Astrocyte of the spinal cord (primary cell): ENCODE measurements at regions not wholly inside any gene's neighbourhood (a gene's known extent, or its start where the extent isn't known, plus 50 kb on each side); places are given as distances from the start of the nearest gene placed in this dataset.

Experiments used
- DNase-seq: peaks from one replicate; pipeline ENCODE4 v3.0.0; 2011; ENCODE audit warnings: low read depth, low spot score
- H3K4me3 ChIP-seq: 2 replicates; pipeline ENCODE4 v1.5.1; 2011; ENCODE audit warnings: low read depth, mild to moderate bottlenecking, low read length, moderate library complexity
- in situ Hi-C: cut with HindIII; loops from 2 replicates; pipeline ENCODE4 v1.10.0; 2017; ENCODE audit warnings: low sequenced_read_pairs
- TF ChIP-seq, protein P1 (sequence below): IDR thresholded peaks from 2 replicates; pipeline ENCODE4 v1.5.1; 2012; ENCODE audit warnings: low read depth, mild to moderate bottlenecking, low read length, inconsistent platforms

DNA sequence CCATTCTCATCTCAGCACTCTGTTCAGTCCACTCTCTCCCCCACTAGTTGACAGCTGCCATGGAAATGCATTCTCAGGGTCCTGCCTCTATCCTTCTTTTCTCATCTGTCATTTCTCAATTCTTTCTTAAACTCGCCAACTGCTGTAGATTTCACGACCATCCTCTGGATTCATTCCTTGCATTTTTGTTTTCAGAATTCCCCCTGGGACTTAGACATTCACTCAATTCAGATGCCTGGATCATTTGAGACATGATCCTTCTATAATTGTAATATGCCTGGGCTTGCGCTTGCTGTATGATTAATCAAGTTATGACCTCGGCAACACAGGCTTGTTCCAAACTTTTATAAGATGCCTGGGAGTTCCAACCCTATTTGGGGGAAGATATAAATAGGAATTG lies 104.5 kb downstream of the RAB11FIP2 start:
- in situ Hi-C loops: no loop called here
- H3K4me3 ChIP-seq: no peak overlapping the region
- DNase-seq: no peak
- TF ChIP-seq, protein P1, sequence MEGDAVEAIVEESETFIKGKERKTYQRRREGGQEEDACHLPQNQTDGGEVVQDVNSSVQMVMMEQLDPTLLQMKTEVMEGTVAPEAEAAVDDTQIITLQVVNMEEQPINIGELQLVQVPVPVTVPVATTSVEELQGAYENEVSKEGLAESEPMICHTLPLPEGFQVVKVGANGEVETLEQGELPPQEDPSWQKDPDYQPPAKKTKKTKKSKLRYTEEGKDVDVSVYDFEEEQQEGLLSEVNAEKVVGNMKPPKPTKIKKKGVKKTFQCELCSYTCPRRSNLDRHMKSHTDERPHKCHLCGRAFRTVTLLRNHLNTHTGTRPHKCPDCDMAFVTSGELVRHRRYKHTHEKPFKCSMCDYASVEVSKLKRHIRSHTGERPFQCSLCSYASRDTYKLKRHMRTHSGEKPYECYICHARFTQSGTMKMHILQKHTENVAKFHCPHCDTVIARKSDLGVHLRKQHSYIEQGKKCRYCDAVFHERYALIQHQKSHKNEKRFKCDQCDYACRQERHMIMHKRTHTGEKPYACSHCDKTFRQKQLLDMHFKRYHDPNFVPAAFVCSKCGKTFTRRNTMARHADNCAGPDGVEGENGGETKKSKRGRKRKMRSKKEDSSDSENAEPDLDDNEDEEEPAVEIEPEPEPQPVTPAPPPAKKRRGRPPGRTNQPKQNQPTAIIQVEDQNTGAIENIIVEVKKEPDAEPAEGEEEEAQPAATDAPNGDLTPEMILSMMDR: no peak

DNA sequence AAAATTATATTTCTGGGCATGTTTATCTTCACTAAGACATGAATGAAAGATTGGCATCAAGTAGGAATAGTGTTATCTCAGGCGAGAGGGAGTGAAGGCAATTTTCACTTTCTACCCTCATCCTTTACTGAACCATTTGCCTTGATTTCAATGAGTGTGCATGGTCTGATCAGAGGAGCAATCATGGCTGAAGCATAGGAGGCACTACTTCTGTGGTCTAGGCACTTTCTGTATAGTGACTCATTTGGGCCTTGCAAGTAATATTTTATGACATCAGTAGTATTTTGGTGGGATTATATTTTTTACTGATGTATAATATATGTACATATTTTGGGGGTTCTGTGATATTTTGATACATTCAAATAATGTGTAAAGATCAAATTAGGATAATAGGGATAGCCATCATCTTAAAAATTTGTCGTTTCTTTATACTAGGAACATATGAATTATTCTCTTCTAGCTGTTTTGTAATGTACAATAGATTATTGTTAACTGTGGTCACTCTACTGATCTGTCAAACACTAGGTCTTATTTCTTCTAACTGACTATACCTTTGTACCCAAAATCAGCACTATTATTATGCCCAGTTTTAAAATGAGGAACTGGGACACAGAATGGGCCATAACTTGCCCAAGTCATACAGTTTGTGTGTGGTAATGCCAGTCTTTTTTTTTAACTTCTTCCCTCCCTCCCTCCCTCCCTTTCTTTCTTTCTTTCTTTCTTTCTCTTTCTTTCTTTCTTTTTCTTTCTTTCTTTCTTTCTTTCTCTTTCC lies 101.9 kb downstream of the RAB11FIP2 start:
- H3K4me3 ChIP-seq: no peak overlapping the region
- TF ChIP-seq, protein P1: no peak
- in situ Hi-C loops: no loop called here
- no peak for DNase-seq

DNA sequence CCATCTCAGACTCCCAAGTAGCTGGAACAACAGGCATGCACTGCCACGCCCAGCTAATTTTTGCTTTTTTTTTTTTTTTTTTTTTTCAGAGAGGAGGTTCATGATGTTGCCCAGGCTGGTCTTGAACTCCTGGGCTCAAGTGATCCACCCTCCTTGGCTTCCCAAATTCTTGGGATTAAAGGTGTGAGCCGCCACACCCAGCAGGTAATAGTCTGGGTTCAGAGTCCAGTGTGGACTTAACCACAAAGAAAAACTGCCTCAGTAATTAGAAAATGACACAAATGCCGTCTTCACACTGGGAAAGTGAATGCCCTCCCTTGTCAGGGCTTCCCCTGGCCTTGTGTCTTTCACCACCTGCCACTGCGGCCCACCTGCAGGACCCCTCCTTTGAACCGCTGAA lies 101.1 kb downstream of the RAB11FIP2 start:
- TF ChIP-seq, protein P1: no peak
- H3K4me3 ChIP-seq: no peak overlapping the region
- DNase-seq: no peak
- in situ Hi-C loops: no loop called here

DNA sequence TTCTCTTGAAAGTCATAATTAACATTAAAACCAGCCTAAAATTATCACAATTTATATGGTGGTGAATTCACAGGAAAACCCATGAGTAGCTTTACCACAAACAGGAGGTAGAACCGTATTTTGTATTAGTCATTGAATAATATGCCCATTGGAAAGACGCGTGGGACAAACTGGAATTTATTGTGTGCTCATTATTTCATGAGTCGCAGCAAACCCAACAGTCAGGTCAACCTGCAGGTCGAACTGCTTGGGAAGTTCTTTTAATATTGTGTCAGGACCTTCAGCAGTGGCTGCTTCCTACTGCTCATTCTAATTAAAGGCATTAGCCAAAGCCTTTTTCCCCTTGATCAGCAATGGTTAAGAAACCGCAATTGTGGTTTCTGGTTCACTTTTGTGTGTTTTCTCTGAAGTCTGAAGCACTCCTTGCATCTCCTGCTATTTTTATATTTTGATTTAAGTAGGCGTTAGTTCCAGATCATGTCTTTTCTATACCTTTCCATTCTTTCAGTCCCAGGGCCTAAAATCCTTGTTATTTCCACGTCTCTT lies 100.1 kb downstream of the RAB11FIP2 start:
- peak; percentile 57 for DNase-seq
- TF ChIP-seq, protein P1: no peak
- H3K4me3 ChIP-seq: no peak overlapping the region
- in situ Hi-C loops: no loop called here

DNA sequence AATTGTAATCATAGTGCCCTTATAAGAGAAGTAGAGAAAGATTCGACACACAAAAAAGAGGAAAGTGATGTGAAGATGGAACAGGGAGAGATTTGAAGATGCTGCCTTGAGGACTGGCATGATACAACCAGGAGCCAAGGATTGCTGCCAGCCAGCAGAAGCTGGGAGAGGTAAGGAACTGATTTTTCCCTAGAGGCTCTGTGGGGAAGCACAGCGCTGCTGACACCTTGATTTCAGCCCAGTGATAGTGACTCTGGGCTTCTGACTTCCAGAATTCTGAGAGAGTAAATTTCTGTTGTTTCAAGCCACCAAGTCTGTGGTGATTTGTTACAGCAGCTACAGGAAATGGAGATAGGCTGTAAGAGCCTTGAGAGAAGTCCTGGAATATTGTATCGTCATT lies 98.2 kb downstream of the RAB11FIP2 start:
- in situ Hi-C loops: no loop called here
- no peak overlapping the region for H3K4me3 ChIP-seq
- TF ChIP-seq, protein P1: no peak
- no peak for DNase-seq

DNA sequence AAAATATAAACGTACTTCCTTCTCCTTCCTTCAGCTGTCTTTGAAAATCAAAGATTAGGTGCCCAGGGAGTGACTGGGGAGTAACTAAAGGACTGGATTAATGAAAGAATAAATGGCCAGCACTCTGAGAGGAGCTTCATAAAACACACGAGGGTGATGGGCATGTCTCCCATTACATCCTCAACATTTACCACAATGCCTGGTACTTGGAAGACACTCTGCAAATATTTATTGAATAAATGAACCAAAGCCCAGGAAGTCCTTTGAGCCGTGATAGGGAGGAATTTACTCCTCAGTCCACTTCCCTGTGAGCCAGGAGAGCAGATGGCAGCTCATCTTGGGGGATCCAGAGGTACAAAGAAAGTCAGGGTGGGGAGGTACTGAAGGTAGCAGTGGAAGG lies 96.3 kb downstream of the RAB11FIP2 start:
- H3K4me3 ChIP-seq: no peak overlapping the region
- TF ChIP-seq, protein P1: no peak
- in situ Hi-C loops: no loop called here
- no peak for DNase-seq
